GM12878 (cell line): ENCODE measurements at regions not wholly inside any gene's neighbourhood (a gene's known extent, or its start where the extent isn't known, plus 50 kb on each side); places are given as distances from the start of the nearest gene placed in this dataset.

Experiments
- ATAC-seq: fragments of 200-7000 bp; cut with Tn5 transposase; 3 replicates; pipeline ENCODE4 v1.9.1; 2020; ENCODE audit warnings: mild to moderate bottlenecking, moderate library complexity
- BruUV-seq: library from RNA; stranded (reverse); fragments of 400-500 nt; replicated peaks from 2 replicates; lab custom pipeline; 2021; lab: Mats Ljungman, UMichigan
- CTCF ChIA-PET: fragments of 300-600 bp; sonication (Branson Sonifier 250); formaldehyde crosslinking; extraction: SDS; loops from one replicate; lab custom pipeline; 2021; ENCODE audit warnings: inconsistent platforms; lab: Yijun Ruan, JAX
- POLR2A ChIA-PET: fragments of 350-600 bp; formaldehyde crosslinking; extraction: SDS; loops from one replicate; lab custom pipeline; 2021; ENCODE audit warnings: inconsistent platforms; lab: Charles Lee
- RAD21 ChIA-PET: fragments of 300-600 bp; sonication (Branson Sonifier 250); formaldehyde crosslinking; loops from one replicate; lab custom pipeline; 2023; ENCODE audit warnings: antibody characterized with exemption; ENCODE audit not compliant: unreplicated experiment; lab: Charles Lee
- SMC1A ChIA-PET: fragments of 300-600 bp; sonication (Branson Sonifier 250); formaldehyde crosslinking; loops from one replicate; lab custom pipeline; 2023; ENCODE audit not compliant: unreplicated experiment, uncharacterized antibody; lab: Charles Lee
- DNase-seq: peaks from one replicate; pipeline ENCODE4 v3.0.0-alpha.2; 2011; ENCODE audit warnings: low read depth, low spot score
- FAIRE-seq: peaks from 3 replicates; lab custom pipeline; 2011; peaks lifted over from hg19 to GRCh38; lab: Jason Lieb, UNC
- H2AFZ ChIP-seq: 2 replicates; pipeline ENCODE4 v1.6.0; 2011; ENCODE audit warnings: low read depth, low read length, control low read depth; ENCODE audit not compliant: control insufficient read depth
- H3K27ac ChIP-seq: 2 replicates; pipeline ENCODE4 v1.5.1; 2011; ENCODE audit warnings: control low read depth; ENCODE audit not compliant: control insufficient read depth, insufficient read depth
- H3K27me3 ChIP-seq, 2 experiments: replicated peaks in 1 of 2; 2 replicates each; pipeline versions ENCODE4 v1.6.0 to v1.6.1; 2011; ENCODE audit warnings: low read length in 1 of 2; ENCODE audit not compliant: control insufficient read depth in 2 of 2, insufficient read depth in 2 of 2
- H3K36me3 ChIP-seq, 2 experiments: 2 replicates each; pipeline ENCODE4 v1.5.1; 2011; ENCODE audit warnings: low read length in 1 of 2; ENCODE audit not compliant: control insufficient read depth in 2 of 2, insufficient read depth in 2 of 2
- H3K4me1 ChIP-seq: 2 replicates; pipeline ENCODE4 v1.6.1; 2011; ENCODE audit warnings: mild to moderate bottlenecking, low read length, moderate library complexity, mixed read lengths; ENCODE audit not compliant: control insufficient read depth, insufficient read depth
- H3K4me2 ChIP-seq: 2 replicates; pipeline ENCODE4 v1.6.0; 2011; ENCODE audit warnings: control low read depth; ENCODE audit not compliant: control insufficient read depth, insufficient read depth
- H3K4me3 ChIP-seq: fragments of 200-600 bp; sonication (generic); 2 replicates; pipeline ENCODE4 v1.5.1; 2016
- H3K79me2 ChIP-seq: 2 replicates; pipeline ENCODE4 v1.6.0; 2011; ENCODE audit warnings: low read length; ENCODE audit not compliant: control insufficient read depth, insufficient read depth
- H3K9ac ChIP-seq: 2 replicates; pipeline ENCODE4 v1.8.0; 2011; ENCODE audit warnings: low read length, control low read depth, mixed read lengths; ENCODE audit not compliant: control insufficient read depth, insufficient read depth
- H3K9me3 ChIP-seq: replicated peaks from 3 replicates; pipeline ENCODE4 v1.5.1; 2011; ENCODE audit warnings: mild to moderate bottlenecking, low read length; ENCODE audit not compliant: control insufficient read depth, insufficient read depth
- H4K20me1 ChIP-seq: 2 replicates; pipeline ENCODE4 v1.6.0; 2011; ENCODE audit not compliant: control insufficient read depth, insufficient read depth
- CREM ChIP-seq: IDR thresholded peaks from 2 replicates; pipeline ENCODE4 v1.6.1; 2014; ENCODE audit warnings: antibody characterized with exemption, low read depth
- FOS ChIP-seq: IDR thresholded peaks from 3 replicates; pipeline ENCODE4 v1.6.1; 2011; ENCODE audit warnings: borderline replicate concordance; ENCODE audit not compliant: insufficient read length; ENCODE audit errors: extremely low read depth
- RAD51 ChIP-seq: fragments of 450-650 bp; IDR thresholded peaks from 2 replicates; pipeline ENCODE4 v1.6.1; 2016; ENCODE audit warnings: moderate library complexity, mild to moderate bottlenecking, inconsistent platforms
- ZNF217 ChIP-seq: fragments of 450-650 bp; IDR thresholded peaks from 2 replicates; pipeline ENCODE4 v1.6.1; 2017; ENCODE audit warnings: antibody characterized with exemption, mild to moderate bottlenecking
- WGBS: methylation state at CpG from one replicate; pipeline ENCODE4 v1.1.6; 2016; ENCODE audit warnings: low lambda C conversion rate; ENCODE audit not compliant: insufficient replicate concordance, insufficient coverage; ENCODE audit errors: missing lambda C conversion rate; 5-methylcytosine and 5-hydroxymethylcytosine counted together
- in situ Hi-C: fragments of 300-500 bp; cut with MboI; formaldehyde crosslinking; loops from 9 replicates; pipeline ENCODE4 v1.14.3; 2018; ENCODE audit warnings: mixed read lengths
- intact Hi-C: fragments of 100-400 bp; cut with micrococcal nuclease; formaldehyde crosslinking; loops from one replicate; pipeline ENCODE4 v1.14.2; 2022; ENCODE audit not compliant: unreplicated experiment
- TF ChIP-seq, protein P1 (sequence below): fragments of 450-650 bp; IDR thresholded peaks from 2 replicates; pipeline ENCODE4 v1.6.1; 2018; ENCODE audit warnings: mild to moderate bottlenecking, low read depth, moderate library complexity; ENCODE audit not compliant: partially characterized antibody
- TF ChIP-seq, protein P2 (sequence below), 3 experiments: IDR thresholded peaks in 2 of 3; conservative IDR thresholded peaks in 1 of 3; 2 replicates each; pipeline ENCODE4 v1.5.1; 2011; ENCODE audit warnings: low read depth in 3 of 3, low read length in 3 of 3, mild to moderate bottlenecking in 3 of 3, control low read depth in 2 of 3, moderate library complexity in 2 of 3, inconsistent platforms in 1 of 3, mixed read lengths in 1 of 3; ENCODE audit not compliant: control insufficient read depth in 2 of 3, insufficient read depth in 1 of 3; ENCODE audit errors: extremely low read depth in 1 of 3

DNA sequence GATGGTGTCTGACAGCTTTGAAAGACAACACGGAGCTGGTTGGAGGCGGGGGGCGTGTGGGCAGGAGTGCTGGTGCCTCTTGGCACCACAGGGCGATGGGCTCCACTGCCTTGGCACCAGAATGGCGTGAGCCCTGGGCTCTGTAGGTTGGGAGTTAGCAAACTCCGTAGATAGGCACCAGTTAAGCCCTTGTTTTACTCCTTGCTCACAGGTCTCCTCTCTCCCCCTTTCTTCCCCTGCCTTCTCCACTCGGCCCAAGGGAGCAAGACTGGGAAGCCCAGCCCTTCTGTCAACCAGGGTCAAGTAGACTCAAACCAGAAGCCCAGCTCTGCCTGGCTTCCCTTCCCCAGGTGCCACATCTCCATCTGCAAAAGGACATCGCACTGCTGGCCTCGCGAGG is 281.7 kb upstream of the ID2 start:
- Histone ChIP-seq H3K27me3 (no peaks in the 10 kb centered on the region), H2AFZ (no peak overlapping the region), H3K4me2 (no peak overlapping the region), H3K79me2 (no peaks in the 10 kb centered on the region), H3K9ac (no peak overlapping the region), H3K27ac (no peak overlapping the region), H3K4me1 (no peaks in the 10 kb centered on the region; the same call in 1 of the 2 replicates), H3K9me3 (no peaks in the 10 kb centered on the region; the same call in 2 of the 3 replicates), H3K4me3 (no peak overlapping the region), H3K36me3 (peaks cover 0 to 2% of the 10 kb centered on the region in 2 experiments; a peak in 2 of 4 replicates), H4K20me1 (no peaks in the 10 kb centered on the region)
- no peak for TF ChIP-seq ZNF217
- no peak for TF ChIP-seq CREM
- ChIA-PET POLR2A (no interaction called here), RAD21 (no interaction called here), SMC1A (interaction anchor here (1.0 to 1.5 kb wide), 2 partner anchors 14 to 39 kb away, joined by 3 to 4 read pairs; no protein-coding TSS in a partner anchor), CTCF (interaction anchor here (0.7 to 1.0 kb wide), 2 partner anchors 13 to 442 kb away, joined by 3 to 4 read pairs; no protein-coding TSS in a partner anchor)
- in situ Hi-C loops = no loop called here
- BruUV-seq = no TSS peak
- intact Hi-C loops = no loop called here
- no peak for FAIRE-seq
- WGBS = 45% methylated on average over 9 of the region's 10 CpGs
- no peak for ATAC-seq
- no peak for DNase-seq

DNA sequence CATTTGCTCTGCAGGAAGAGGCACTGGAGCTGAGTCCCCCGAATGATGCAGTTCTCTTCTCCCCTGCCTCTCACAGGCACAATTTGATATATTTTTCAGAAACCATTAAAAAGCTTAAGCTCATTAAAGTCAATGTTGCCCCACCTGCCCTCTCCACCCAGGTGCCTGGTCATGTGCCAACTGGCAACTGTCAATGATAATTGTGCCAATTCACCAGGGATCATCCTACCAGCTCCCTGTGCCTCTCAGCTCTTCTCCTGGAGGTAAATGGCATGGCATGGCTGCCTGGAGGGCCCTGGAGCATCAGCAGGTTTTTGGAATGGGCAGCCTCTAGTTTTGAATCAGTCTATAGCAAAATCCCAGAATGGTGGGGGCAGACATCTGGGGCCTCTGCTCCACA is 279.6 kb upstream of the ID2 start:
- BruUV-seq = no TSS peak
- Histone ChIP-seq H4K20me1 (no peaks in the 10 kb centered on the region), H3K4me1 (peaks cover 4% of the 10 kb centered on the region), H3K36me3 (peaks cover 0 to 2% of the 10 kb centered on the region in 2 experiments; a peak in 2 of 4 replicates), H3K79me2 (no peaks in the 10 kb centered on the region), H2AFZ (no peak overlapping the region), H3K9ac (no peak overlapping the region), H3K4me3 (no peak overlapping the region), H3K27me3 (no peaks in the 10 kb centered on the region), H3K9me3 (peaks cover under 1% of the 10 kb centered on the region), H3K4me2 (no peak overlapping the region), H3K27ac (no peak overlapping the region)
- ChIA-PET RAD21 (interaction anchor here (0.7 to 1.0 kb wide), 3 partner anchors 14 to 975 kb away, joined by 3 read pairs; no protein-coding TSS in a partner anchor), SMC1A (interaction anchor here (0.7 to 1.9 kb wide), 5 partner anchors 13 to 119 kb away, joined by 3 to 10 read pairs (median 5); no protein-coding TSS in a partner anchor), POLR2A (interaction anchor here (0.6 to 0.7 kb wide), 2 partner anchors 165 to 259 kb away, joined by 3 read pairs; no protein-coding TSS in a partner anchor), CTCF (interaction anchor here (1.4 kb wide), 1 partner anchor 14 kb away, joined by 3 read pairs; no protein-coding TSS in a partner anchor)
- WGBS = 36% methylated on average over 1 of the region's 1 CpG
- no peak for FAIRE-seq
- in situ Hi-C loops = no loop called here
- TF ChIP-seq, protein P1, sequence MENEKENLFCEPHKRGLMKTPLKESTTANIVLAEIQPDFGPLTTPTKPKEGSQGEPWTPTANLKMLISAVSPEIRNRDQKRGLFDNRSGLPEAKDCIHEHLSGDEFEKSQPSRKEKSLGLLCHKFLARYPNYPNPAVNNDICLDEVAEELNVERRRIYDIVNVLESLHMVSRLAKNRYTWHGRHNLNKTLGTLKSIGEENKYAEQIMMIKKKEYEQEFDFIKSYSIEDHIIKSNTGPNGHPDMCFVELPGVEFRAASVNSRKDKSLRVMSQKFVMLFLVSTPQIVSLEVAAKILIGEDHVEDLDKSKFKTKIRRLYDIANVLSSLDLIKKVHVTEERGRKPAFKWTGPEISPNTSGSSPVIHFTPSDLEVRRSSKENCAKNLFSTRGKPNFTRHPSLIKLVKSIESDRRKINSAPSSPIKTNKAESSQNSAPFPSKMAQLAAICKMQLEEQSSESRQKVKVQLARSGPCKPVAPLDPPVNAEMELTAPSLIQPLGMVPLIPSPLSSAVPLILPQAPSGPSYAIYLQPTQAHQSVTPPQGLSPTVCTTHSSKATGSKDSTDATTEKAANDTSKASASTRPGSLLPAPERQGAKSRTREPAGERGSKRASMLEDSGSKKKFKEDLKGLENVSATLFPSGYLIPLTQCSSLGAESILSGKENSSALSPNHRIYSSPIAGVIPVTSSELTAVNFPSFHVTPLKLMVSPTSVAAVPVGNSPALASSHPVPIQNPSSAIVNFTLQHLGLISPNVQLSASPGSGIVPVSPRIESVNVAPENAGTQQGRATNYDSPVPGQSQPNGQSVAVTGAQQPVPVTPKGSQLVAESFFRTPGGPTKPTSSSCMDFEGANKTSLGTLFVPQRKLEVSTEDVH = no peak
- TF ChIP-seq FOS = no peak
- TF ChIP-seq, protein P2, sequence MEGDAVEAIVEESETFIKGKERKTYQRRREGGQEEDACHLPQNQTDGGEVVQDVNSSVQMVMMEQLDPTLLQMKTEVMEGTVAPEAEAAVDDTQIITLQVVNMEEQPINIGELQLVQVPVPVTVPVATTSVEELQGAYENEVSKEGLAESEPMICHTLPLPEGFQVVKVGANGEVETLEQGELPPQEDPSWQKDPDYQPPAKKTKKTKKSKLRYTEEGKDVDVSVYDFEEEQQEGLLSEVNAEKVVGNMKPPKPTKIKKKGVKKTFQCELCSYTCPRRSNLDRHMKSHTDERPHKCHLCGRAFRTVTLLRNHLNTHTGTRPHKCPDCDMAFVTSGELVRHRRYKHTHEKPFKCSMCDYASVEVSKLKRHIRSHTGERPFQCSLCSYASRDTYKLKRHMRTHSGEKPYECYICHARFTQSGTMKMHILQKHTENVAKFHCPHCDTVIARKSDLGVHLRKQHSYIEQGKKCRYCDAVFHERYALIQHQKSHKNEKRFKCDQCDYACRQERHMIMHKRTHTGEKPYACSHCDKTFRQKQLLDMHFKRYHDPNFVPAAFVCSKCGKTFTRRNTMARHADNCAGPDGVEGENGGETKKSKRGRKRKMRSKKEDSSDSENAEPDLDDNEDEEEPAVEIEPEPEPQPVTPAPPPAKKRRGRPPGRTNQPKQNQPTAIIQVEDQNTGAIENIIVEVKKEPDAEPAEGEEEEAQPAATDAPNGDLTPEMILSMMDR (IDR thresholded peaks at IDR 0.05 in 2 of 3, conservative IDR thresholded peaks at IDR 0.05 in 1 of 3; ENCODE audit: control insufficient read depth in 2 of 3, extremely low read depth in 1 of 3, insufficient read depth in 1 of 3, low read depth in 3 of 3, low read length in 3 of 3) = no peak
- no peak for TF ChIP-seq RAD51
- DNase-seq = no peak
- ATAC-seq = no peak
- intact Hi-C loops = no loop called here
